Inflammatory macrophage treated with lipopolysaccharide for 1 hour (primary cell): ENCODE measurements at regions not wholly inside any gene's neighbourhood (a gene's known extent, or its start where the extent isn't known, plus 50 kb on each side); places are given as distances from the start of the nearest gene placed in this dataset.
"Not testable (repeated sequence)": the region's sequence is repeated elsewhere in the genome, so short reads cannot be mapped to it uniquely, and the experiment has no call there.

Source experiments
- DNase-seq, 2 donors: peaks; one replicate each; pipeline ENCODE4 v3.0.0-alpha.2; 2020 to 2022

DNA sequence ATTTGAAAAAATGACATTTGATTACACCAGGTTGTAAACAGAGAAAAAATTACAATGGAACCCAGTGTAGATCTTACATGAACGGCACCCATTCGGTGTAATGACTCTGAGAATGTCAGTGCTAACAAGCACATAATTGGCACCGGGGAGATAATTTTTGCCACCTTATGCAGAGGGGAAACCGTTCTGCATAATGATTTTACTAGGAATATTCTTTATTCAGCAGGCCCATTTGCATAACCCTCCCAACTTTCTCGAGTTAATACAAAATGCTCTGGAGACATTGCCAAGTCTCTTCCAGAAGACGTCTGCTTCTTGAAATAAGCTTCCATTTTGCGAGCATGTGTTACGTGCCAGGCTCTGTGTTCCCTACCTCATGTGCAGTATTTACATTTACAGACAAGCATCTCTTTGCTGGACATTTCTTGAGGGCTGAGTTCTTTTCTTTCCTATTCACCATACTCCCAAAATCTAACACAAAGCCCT is 275.8 kb downstream of the MIAT start:
- no peak for DNase-seq

DNA sequence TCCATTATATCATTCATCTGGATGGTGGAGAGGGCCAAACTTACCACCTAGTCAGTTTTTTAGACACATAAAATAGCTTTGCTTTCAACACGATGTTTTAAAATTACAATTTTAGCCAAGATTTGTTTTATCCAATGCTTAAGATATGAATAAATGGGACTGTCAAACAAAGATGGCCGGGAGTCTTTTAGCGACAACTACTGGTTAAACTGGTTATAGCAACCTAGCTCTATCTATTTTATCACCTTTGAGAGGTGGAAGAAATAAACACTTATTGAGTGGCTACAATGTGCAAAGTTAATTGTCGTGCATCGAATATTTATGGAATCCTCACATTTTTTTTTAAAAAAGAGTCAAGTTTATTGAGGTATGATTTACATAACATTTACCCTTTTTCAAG is 279.8 kb downstream of the MIAT start:
- DNase-seq, result no peak

DNA sequence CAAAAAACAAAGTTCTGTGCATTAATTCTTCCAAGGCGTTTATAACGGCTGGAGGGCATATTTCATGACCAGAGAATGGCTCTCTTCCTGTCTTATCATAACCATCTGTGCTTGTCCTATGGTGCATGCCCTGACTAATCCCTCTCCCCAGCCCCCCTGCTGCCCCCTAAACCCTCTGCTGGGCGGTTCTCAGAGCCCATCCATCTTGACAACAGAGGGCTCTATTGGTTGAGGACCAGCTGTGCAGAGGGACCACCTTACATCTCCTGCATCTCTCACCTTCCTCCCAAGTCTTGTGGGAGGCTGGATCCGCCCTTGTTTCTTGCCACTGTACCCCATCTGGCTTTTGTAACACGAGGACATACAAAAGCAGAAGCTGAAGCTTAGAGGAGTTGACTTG is 282.1 kb downstream of the MIAT start:
- no peak for DNase-seq

DNA sequence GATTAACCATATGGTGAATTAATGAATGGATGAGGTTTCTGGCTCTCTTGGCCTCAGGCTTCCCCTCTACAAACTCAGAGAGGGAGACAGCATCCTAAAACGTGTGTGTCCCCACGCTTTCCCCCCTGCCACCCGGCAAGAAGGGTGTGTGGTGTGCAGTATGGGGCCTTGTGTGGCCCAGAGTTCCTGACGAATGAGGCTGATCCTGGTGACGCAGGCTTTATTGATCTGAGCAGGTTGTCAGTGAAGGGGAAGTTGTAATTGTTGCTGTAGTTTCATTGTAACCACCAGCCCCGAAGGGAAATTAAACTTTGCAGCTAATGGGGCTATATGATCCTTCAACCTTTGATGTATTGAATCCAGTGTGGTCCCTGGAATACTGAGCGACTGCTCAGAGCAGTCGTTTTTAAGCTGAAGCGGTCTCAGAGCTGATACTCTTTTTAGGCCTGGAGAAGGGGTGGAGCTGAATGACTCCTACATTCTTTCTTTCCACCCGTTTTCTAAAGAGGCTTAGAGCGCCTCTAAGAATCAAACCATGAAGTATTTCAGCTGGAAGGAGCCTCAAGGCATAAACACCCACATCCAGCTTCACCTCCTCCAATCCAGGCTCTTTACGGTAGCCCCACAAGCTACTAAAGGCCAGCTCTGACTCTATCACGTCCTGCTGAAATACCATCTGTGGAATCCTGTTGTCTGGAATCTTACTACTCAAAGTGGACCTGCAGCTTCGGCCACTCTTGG is 284.7 kb downstream of the MIAT start:
- DNase-seq, result no peak

DNA sequence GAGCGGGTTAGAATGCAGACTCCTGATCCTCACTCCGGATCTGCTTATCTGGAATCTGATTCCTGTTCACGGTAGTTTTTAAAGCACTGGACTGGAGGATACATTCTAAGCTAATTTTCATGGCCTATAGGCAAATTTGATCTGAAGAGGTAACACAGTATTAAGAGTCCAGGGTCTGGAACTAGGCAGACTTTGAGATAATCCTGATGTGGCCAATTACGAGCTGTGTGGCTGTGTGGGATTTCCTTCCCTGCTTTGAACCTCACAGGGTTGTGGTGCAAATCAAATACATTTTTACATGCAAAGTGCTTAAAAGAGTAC is 285.2 kb downstream of the MIAT start:
- DNase-seq, result no peak

DNA sequence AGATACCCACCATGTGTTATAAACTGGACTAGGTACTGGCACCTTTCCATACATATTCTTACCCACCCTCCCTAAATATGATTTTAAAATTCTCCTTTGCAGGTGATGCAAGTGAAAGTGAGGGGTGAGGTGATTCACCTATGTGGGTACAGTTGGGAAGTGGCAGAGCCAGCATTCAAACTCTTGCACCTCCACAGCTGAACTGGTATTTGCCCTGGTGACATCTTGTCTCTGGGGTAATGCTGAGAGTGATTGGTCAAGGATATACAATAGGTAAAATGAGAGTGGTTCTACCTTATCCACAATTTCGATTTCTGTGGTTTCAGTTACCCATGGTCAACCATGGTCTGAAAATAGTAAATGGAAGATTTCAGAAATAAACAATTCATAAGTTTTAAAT is 288.2 kb downstream of the MIAT start:
- no peak for DNase-seq

DNA sequence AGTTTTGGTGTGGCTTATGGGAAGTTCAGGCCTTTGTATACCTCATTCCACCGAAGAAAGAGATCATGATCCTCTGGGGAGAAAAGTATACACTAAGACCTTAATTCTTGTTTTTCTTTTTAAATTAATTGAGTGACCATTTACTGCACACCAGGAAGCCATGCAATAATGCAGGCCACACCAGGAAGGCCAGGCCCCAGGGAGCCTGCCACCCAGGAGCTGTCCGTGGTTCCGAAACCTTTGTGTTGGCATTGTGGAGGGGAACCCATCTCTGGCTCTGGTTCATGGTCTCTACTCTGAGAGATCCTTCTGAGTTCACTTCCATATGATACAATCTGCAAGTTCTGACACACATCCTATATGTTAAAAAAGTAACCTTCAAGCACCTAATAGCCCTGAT is 291.8 kb downstream of the MIAT start:
- peak; percentile 8 to 14 for DNase-seq

DNA sequence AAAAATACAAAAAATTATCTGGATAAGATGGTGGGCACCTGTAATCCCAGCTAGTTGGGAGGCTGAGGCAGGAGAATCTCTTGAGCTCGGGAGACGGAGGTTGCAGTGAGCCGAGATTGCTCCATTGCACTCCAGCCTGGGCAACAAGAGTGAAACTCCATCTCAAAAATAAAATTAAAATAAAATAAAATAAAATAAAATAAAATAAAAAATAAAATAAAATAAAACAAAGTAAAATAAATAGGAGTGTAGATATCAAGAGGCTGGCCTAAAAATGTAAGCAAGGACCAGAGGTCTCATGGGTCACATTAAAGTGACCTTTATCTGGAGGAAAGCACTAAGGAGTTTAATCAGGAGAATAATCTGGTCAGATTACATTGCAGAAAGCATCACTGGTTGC is 293.8 kb downstream of the MIAT start:
- not testable (repeated sequence) for DNase-seq

DNA sequence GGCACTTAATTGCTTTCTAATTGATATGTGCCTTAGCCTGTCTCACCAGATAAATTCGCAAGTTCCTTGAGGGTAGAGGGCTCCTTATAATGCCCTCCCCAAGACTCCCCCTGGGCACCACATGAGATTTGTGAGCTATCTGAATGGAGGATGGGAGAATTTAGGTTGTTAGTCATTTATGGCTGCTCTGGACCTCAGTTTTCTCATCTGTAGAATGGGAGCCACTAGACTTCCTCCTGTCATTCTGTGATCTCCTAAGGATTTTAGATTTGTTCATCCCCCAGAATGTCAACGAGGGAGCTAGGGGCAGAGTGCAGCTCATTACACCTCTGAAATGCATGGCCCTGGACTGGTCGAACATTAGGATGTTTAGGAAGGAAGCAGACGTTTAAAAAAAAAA is 294.6 kb downstream of the MIAT start:
- DNase-seq, result no peak

DNA sequence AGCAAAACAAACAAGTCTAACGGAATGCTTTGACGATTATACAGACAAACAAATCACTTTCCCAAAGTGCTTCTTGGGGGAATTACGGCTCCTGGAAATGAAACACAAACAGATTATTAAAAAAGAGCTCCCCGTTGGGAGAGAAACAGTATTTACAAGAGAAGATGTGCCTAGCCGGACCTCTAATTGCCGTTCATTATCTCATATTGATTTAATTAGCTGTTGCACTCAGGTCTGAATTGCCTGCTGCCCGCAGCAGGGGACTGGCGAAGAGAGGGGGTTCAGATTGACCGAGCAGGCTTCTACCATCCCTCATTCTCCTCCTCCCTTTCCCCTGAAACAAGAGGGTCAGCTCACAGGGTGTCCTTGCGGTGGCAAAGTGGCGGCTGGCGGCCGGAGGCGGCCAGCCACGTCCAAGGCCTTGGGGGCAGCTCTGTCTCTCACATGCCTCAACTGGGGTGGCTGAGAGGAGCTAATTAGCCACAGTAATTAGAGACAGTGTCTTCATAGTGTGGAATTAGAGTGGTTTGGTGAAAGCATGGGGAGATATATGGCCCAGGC is 295.1 kb downstream of the MIAT start:
- no peak for DNase-seq

DNA sequence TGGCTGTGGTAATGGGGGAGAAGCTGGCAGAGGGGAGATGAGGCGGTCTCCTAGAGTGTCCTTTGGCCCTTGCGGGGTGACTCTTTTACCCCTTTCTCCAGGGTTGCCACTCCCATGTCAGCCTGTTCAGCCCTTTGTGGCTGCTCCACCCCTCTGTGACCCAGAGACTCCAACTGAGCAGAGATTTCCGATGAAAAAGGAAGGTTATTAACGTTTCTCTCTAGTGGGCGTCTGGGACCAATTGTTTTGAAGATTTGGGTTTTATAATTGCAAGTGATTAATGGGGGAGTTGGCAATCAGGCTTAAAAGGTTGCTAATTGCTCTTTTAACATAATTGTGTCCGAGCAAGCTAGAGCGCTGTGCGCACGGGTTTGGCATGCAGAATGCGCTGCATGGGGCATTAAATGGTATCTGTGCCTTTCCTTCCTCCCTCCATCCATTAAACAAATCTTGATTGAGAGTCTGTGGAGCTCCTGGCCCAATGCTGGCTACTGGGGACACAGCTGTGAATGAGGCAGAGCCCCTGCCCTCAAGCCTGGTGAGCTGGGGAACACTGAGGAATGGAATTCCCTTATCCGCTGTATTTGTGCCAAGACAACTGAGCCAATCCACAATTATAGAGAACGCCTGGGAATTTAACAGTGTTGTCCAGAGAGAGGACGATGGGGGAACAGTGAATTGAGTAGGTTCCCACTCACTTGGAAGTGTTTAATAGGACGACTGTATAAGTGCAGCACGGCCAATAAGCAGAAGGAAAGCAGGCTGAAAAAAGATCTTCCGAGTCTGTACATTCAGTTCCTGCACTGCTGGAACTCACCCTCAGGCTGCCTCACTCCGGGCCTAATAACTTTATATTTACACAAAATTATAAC is 295.9 kb downstream of the MIAT start:
- DNase-seq, result no peak

DNA sequence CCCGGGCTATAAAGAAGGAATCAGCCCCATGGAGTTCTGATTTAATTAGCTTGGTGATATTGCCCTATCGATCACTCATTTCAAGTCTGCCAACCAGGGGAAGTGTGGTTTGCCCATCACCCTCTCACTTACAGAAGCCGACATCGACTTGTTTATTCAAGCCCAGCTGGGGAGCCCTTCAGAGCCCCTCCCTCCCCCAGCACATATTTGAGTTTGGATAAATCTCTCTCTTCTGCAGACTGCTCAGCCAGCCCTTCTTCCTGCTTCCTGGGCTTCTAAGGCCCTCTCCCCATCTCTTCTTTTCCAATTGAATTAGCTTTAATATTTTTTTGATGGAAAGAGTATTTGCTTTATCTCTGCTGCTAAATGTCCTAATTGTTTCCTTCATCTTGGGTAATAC is 299.0 kb downstream of the MIAT start:
- no peak for DNase-seq

DNA sequence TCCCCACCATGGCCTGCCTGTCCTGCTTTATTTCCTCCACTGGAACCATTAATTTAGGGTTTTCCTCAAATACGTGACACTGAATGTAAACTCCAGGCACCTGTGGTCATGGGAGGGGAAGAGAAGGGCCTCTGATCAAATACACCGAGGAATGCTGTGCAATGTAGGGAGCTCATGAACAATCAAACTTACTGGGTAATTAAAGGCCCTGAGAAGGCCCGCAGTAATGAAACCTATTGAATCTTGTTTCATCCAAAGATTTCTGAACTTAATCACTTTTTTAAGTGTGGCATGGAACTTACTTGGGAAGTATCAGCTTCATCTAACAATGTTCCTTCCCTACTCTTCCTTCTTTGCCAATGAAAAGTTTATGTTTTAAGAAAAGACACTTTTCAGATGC is 299.8 kb downstream of the MIAT start:
- DNase-seq, result no peak

DNA sequence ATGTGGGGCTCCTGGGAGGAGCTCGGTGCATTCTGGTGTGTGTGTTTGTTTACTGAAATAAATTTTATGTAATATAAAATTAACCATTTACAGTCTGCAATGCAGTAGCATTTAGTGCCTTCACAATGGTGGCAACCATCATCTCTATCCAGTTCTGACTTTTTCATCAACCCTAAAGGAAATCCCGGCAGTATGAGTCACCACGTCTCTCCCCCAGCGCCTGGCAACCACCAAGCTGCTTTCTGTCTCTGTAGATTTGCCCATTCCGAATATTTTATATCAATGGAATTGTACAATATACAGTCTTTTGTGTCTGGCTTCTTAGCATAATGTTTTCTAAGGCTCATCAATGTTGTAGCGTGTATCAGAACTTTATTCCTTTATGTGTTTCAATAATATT is 300.5 kb downstream of the MIAT start:
- no peak for DNase-seq

DNA sequence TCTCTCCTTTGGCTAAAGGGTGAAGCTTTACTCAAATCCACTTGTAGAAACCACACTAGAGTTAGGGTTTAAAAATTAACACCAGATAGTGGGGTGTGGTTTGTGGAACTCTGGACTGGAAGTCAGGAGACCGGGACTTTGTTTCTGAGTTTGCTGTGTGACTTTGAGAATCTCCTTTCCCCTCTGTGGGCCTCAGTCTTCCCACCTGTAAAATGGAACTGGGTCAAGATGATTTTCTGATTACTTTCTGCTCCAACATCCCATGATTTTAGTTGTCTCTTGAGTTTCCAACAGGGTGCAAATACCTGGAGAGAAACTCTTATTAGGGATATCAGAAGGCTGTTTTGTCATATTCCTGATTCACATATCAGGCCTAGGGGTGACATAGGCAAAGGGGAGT is 301.0 kb downstream of the MIAT start:
- DNase-seq, result no peak

DNA sequence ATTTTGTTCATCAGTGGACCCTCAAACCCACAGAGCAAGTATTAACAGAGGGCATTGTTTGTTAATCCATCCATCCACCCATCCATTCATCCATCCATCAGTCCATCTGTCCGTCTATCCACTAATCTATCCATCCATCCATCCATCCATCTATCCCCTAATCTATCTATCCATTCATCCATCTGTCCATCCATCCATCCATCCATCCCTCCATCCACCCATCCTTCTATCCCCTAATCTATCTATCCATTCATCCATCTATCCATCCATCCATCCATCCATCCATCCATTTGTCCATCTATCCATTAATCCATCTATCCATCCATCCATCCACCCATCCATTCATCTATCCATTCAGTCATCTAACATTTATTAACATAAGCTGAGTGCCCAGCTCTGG is 307.3 kb downstream of the MIAT start:
- no peak for DNase-seq

DNA sequence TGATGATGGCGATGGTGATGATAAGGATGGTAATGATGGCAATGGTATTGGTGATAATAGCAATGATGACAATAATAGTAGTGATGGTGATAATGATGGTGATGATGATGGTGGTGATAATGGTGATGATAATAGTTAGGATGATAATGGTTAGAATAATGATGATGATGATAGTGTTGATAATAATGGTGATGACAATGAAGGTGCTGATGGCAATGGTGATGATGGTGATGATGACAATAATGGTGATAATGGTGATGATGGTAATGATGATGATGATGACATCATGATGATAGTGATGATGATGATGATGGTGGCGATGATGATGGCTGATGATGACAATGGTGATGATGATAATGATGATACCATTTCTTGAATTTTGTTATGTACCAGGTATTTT is 309.9 kb downstream of the MIAT start:
- no peak for DNase-seq

DNA sequence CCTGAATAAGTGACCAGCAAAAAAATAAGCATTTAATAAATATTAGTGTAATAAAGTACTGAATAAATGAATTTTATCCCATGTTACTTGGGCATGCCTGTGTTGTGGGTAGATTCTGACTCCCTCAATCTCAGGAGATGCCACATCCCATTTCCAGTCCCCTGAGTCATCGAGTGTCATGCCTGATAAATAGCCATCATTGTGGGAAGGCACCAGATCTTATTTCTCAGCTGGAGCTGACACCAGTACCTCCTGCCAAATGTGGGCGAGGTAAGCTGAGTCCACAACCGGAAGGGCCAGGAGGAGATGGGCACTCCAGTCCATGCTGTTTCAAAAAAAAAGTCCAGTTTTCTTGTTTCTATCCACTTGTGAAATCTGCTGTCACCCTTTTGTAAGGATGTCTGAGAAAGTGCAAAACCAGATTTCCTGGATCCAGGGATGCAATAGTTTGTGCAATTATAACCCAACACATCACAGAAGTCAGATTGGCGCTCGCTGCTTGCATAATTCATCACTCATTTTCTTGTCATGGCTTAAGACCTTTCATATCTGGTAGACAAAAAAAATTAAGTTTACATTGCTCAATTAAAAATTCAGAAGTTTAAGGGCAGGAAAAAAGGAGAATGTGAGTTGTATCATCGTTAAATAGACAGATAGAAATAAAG is 311.6 kb downstream of the MIAT start:
- DNase-seq, result no peak

DNA sequence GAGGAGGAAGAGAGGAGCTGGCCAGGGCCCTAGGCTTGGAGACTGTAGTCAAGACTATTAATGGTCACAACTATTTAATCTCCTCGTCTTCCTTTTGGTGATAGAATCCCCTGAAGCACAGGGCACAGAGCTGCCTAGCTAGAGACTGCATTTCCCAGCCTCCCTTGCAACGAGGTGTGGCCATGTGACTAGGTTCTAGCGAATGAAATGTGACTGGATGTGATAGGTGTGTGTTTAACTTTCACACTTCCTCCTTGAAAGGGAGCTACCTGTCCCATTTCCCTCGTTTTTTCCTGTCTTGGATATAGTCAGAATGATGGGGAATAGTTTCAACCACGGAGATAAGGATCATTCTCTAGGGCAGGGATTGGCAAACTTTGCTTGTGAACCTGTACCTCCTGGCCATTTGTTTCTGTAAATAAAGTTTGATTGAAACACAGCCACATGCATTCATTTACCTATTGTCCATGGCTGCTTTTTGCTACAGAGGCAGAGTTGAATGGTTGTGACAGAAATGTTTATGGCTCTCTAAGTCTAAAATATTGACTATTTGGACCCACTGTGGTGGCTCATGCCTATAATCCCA is 313.5 kb downstream of the MIAT start:
- DNase-seq, result no peak

DNA sequence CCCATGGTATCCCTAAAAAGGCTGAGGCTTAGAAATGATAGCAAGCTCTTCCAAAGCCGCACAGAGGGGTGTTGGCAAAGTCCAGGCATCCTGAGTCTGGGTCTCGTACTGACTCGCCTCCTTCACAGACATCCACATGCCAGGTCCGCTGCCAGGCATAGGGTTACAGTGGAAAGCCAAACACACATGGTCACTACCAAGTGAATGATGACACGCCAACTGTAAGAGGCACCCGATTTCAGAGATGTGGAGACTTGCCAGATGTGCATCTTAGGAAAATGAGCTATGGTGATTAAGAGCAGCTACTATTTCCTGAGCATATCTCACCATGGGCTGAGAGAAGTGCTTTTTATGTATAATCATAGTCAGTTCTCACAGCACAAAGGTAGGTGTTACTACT is 314.9 kb downstream of the MIAT start:
- no peak for DNase-seq

DNA sequence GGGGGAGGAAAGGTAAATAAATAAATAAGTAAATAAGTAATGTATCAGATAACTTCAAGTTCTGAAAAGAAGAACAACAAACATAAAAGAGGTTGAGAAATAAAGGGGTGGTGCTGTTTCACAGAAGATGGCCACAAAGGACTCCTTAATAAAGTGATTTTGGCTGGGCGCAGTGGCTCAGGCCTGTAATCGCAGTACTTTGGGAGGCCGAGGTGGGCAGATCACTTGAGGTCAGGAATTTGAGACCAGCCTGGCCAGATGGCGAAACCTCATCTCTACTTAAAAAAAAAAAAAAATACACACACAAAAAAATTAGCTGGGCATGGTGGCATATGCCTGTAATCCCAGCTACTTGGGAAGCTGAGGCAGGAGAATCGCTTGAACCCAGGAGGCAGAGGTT is 315.5 kb downstream of the MIAT start:
- DNase-seq, result not testable (repeated sequence)

DNA sequence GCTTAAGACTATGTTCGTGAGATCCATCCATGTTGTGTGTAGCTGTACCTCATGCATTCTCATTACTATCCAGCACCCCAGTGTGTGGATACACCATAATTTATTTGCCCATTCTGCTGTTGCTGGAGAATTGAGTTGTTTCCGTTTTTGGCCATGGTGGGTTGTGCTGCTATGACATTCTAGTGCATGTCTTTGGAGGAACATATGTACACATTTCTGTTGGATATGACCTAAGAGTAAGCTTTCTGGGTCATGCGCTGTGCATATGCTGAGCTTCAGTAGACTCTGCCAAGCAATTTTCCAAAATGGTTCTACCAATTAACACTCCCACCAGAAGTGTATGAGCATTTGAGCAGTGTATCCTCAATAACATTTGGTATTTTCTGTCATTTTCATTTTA is 316.6 kb downstream of the MIAT start:
- no peak for DNase-seq
